H1 (cell line): ENCODE measurements at regions not wholly inside any gene's neighbourhood (a gene's known extent, or its start where the extent isn't known, plus 50 kb on each side); places are given as distances from the start of the nearest gene placed in this dataset.

Experiments
- CTCF ChIA-PET: fragments of 300-600 bp; sonication (Branson Sonifier 250); formaldehyde crosslinking; loops from one replicate; lab custom pipeline; 2021; ENCODE audit not compliant: partially characterized antibody; lab: Charles Lee
- POLR2A ChIA-PET: fragments of 300-600 bp; sonication (Branson Sonifier 250); formaldehyde crosslinking; loops from one replicate; lab custom pipeline; 2021; ENCODE audit warnings: inconsistent platforms; ENCODE audit not compliant: partially characterized antibody; lab: Charles Lee
- DNase-seq, 2 experiments: peaks; one replicate each; pipeline versions ENCODE4 v3.0.0 to v3.0.0-alpha.2; 2010 to 2022; ENCODE audit warnings: low spot score in 2 of 2, low read depth in 1 of 2, mixed read lengths in 1 of 2
- FAIRE-seq: peaks from 2 replicates; lab custom pipeline; 2011; peaks lifted over from hg19 to GRCh38; lab: Jason Lieb, UNC
- H2AFZ ChIP-seq: 2 replicates; pipeline ENCODE4 v1.8.1; 2012; ENCODE audit warnings: low read length, inconsistent platforms
- H2AK5ac ChIP-seq: 2 replicates; pipeline ENCODE4 v1.6.1; 2013; ENCODE audit warnings: low read depth, low read length
- H2BK120ac ChIP-seq: replicated peaks from 2 replicates; pipeline ENCODE3; 2013; ENCODE audit warnings: low read depth, low read length, inconsistent platforms
- H2BK12ac ChIP-seq: 2 replicates; pipeline ENCODE4 v1.6.1; 2013; ENCODE audit warnings: low read depth, low read length
- H2BK15ac ChIP-seq: 2 replicates; pipeline ENCODE4 v1.6.1; 2013; ENCODE audit warnings: low read length
- H2BK20ac ChIP-seq: 2 replicates; pipeline ENCODE4 v1.6.1; 2013; ENCODE audit warnings: low read length
- H2BK5ac ChIP-seq: 2 replicates; pipeline ENCODE4 v1.6.1; 2013; ENCODE audit warnings: low read depth, low read length
- H3K14ac ChIP-seq: 2 replicates; pipeline ENCODE4 v1.6.1; 2013; ENCODE audit warnings: inconsistent platforms; ENCODE audit not compliant: insufficient read length
- H3K18ac ChIP-seq: 2 replicates; pipeline ENCODE4 v1.6.1; 2013; ENCODE audit warnings: low read length; ENCODE audit errors: extremely low read depth
- H3K23ac ChIP-seq: 2 replicates; pipeline ENCODE4 v1.6.1; 2013; ENCODE audit warnings: inconsistent platforms; ENCODE audit not compliant: insufficient read length
- H3K23me2 ChIP-seq: 2 replicates; pipeline ENCODE4 v1.6.1; 2013; ENCODE audit warnings: low read depth, low read length
- H3K27ac ChIP-seq: 2 replicates; pipeline ENCODE4 v1.6.1; 2011; ENCODE audit warnings: low read depth, low read length, inconsistent platforms
- H3K27me3 ChIP-seq, 4 experiments: replicated peaks in 1 of 4; 1 replicate in 1 of 4; 2 replicates in 3 of 4; pipeline versions ENCODE4 v1.6.1 to v1.8.1; 2011 to 2013; ENCODE audit warnings: low read length in 3 of 4, mild to moderate bottlenecking in 3 of 4, inconsistent platforms in 2 of 4, mixed read lengths in 2 of 4, moderate library complexity in 1 of 4; ENCODE audit not compliant: control insufficient read depth in 3 of 4, insufficient read depth in 3 of 4; ENCODE audit errors: extremely low read depth in 1 of 4
- H3K36me3 ChIP-seq, 4 experiments: 2 replicates each; pipeline versions ENCODE4 v1.6.1 to v1.8.1; 2011 to 2013; ENCODE audit warnings: mild to moderate bottlenecking in 4 of 4, low read length in 3 of 4, moderate library complexity in 2 of 4, control low read depth in 1 of 4, inconsistent platforms in 1 of 4; ENCODE audit not compliant: insufficient read depth in 4 of 4, control insufficient read depth in 2 of 4
- H3K4ac ChIP-seq: replicated peaks from 2 replicates; pipeline ENCODE3; 2013; ENCODE audit warnings: low read length, low read depth, mixed read lengths, inconsistent platforms; ENCODE audit not compliant: insufficient read length
- H3K4me1 ChIP-seq, 4 experiments: replicated peaks in 1 of 4; 1 replicate in 1 of 4; 2 replicates in 3 of 4; pipeline versions ENCODE4 v1.6.1 to v1.8.1; 2011 to 2013; ENCODE audit warnings: low read length in 3 of 4, inconsistent platforms in 2 of 4, mixed read lengths in 1 of 4; ENCODE audit not compliant: insufficient read depth in 4 of 4, control insufficient read depth in 3 of 4
- H3K4me2 ChIP-seq, 2 experiments: 2 replicates each; pipeline versions ENCODE4 v1.6.1 to v1.8.1; 2011 to 2013; ENCODE audit warnings: low read depth in 2 of 2, low read length in 2 of 2, control low read depth in 1 of 2, inconsistent platforms in 1 of 2, mild to moderate bottlenecking in 1 of 2; ENCODE audit not compliant: insufficient read depth in 1 of 2
- H3K4me3 ChIP-seq, 4 experiments: fragments of 200-600, 300-600 bp in 1 of 4; sonication (generic), shearing (Covaris generic), sonication (Bioruptor Twin) in 1 of 4; 2 replicates each; pipeline versions ENCODE4 v1.5.1 to v1.8.1; 2011 to 2016; ENCODE audit warnings: low read length in 4 of 4, low read depth in 3 of 4, control low read depth in 2 of 4, inconsistent platforms in 2 of 4, mild to moderate bottlenecking in 2 of 4, mixed read lengths in 1 of 4, moderate library complexity in 1 of 4; ENCODE audit not compliant: insufficient read depth in 2 of 4; ENCODE audit errors: extremely low read depth in 1 of 4
- H3K56ac ChIP-seq: replicated peaks from 2 replicates; pipeline ENCODE3; 2013; ENCODE audit warnings: low read depth, mild to moderate bottlenecking, mixed read lengths, low read length, inconsistent platforms; ENCODE audit not compliant: insufficient read length
- H3K79me1 ChIP-seq: 2 replicates; pipeline ENCODE4 v1.6.1; 2013; ENCODE audit warnings: low read depth, low read length, control low read depth
- H3K79me2 ChIP-seq, 2 experiments: 2 replicates each; pipeline versions ENCODE4 v1.6.1 to v1.8.1; 2012 to 2013; ENCODE audit warnings: low read length in 2 of 2, mild to moderate bottlenecking in 2 of 2, inconsistent platforms in 1 of 2; ENCODE audit not compliant: insufficient read depth in 2 of 2, control insufficient read depth in 1 of 2
- H3K9ac ChIP-seq, 4 experiments: replicated peaks in 1 of 4; 1 replicate in 1 of 4; 2 replicates in 3 of 4; pipeline versions ENCODE4 v1.6.1 to v1.8.1; 2011 to 2013; ENCODE audit warnings: low read depth in 3 of 4, low read length in 3 of 4, control low read depth in 2 of 4, mild to moderate bottlenecking in 2 of 4, moderate library complexity in 2 of 4, inconsistent platforms in 1 of 4; ENCODE audit errors: extremely low read depth in 1 of 4
- H3K9me3 ChIP-seq, 2 experiments: 2 replicates each; pipeline versions ENCODE4 v1.6.1 to v1.8.1; 2012 to 2013; ENCODE audit warnings: mild to moderate bottlenecking in 2 of 2, moderate library complexity in 2 of 2, control low read depth in 1 of 2, inconsistent platforms in 1 of 2, low read depth in 1 of 2, low read length in 1 of 2, mixed read lengths in 1 of 2; ENCODE audit not compliant: insufficient read depth in 2 of 2
- H4K20me1 ChIP-seq, 2 experiments: replicated peaks in 1 of 2; 2 replicates each; pipeline versions ENCODE3 to v1.8.1; 2011 to 2013; ENCODE audit warnings: inconsistent platforms in 2 of 2, low read length in 2 of 2, mild to moderate bottlenecking in 1 of 2; ENCODE audit not compliant: insufficient read depth in 2 of 2, control insufficient read depth in 1 of 2
- H4K5ac ChIP-seq: 2 replicates; pipeline ENCODE4 v1.6.1; 2013; ENCODE audit warnings: low read length, low read depth, mixed read lengths, inconsistent platforms; ENCODE audit not compliant: insufficient read length
- H4K8ac ChIP-seq: 2 replicates; pipeline ENCODE4 v1.8.0; 2013; ENCODE audit warnings: mild to moderate bottlenecking, moderate library complexity, low read length, inconsistent platforms; ENCODE audit not compliant: insufficient read depth; ENCODE audit errors: extremely low read depth
- H4K91ac ChIP-seq: replicated peaks from 2 replicates; pipeline ENCODE3; 2013; ENCODE audit warnings: low read length, mixed read lengths, inconsistent platforms; ENCODE audit not compliant: insufficient read length
- ATF3 ChIP-seq: IDR thresholded peaks from 2 replicates; pipeline ENCODE4 v1.6.1; 2011; ENCODE audit warnings: low read depth, mild to moderate bottlenecking, low read length; ENCODE audit not compliant: insufficient read depth
- BACH1 ChIP-seq: IDR thresholded peaks from 2 replicates; pipeline ENCODE4 v1.6.1; 2012; ENCODE audit warnings: low read length, improper control_type of control experiment
- CEBPB ChIP-seq: IDR thresholded peaks from 2 replicates; pipeline ENCODE4 v1.6.1; 2012; ENCODE audit warnings: low read depth, low read length
- GTF2F1 ChIP-seq: IDR thresholded peaks from 2 replicates; pipeline ENCODE4 v1.6.1; 2012; ENCODE audit warnings: low read depth, low read length, improper control_type of control experiment, borderline replicate concordance
- NANOG ChIP-seq: IDR thresholded peaks from 2 replicates; pipeline ENCODE4 v1.6.1; 2011; ENCODE audit warnings: low read length, low read depth, mild to moderate bottlenecking, inconsistent platforms; ENCODE audit not compliant: insufficient read depth, poor library complexity, severe bottlenecking
- POLR2A ChIP-seq, 2 experiments: IDR thresholded peaks; 1 replicate in 1 of 2; 2 replicates in 1 of 2; pipeline ENCODE4 v1.6.1; 2011; ENCODE audit warnings: low read depth in 2 of 2, low read length in 2 of 2, mild to moderate bottlenecking in 2 of 2; ENCODE audit errors: control extremely low read depth in 1 of 2
- SIRT6 ChIP-seq: IDR thresholded peaks from one replicate; pipeline ENCODE4 v1.7.1; 2012; ENCODE audit warnings: low read length, inconsistent platforms
- USF2 ChIP-seq: IDR thresholded peaks from 2 replicates; pipeline ENCODE4 v1.6.1; 2011; ENCODE audit warnings: low read length, improper control_type of control experiment
- WGBS, 2 experiments: shearing (Covaris generic) in 1 of 2; methylation state at CpG; one replicate each; pipeline versions ENCODE4 v1.1.6 to v1.1.7; 2013 to 2015; ENCODE audit warnings: low lambda C conversion rate in 2 of 2, mixed read lengths in 2 of 2, inconsistent platforms in 1 of 2, low coverage in 1 of 2, missing lambda C conversion rate in 1 of 2; ENCODE audit not compliant: insufficient replicate concordance in 2 of 2, insufficient coverage in 1 of 2, insufficient read length in 1 of 2; ENCODE audit errors: extremely low coverage in 1 of 2, missing lambda C conversion rate in 1 of 2; 5-methylcytosine and 5-hydroxymethylcytosine counted together

- H3K4me3 ChIP-seq: no peak overlapping the region
- no peak overlapping the region for H2BK5ac ChIP-seq
- no peaks in the 10 kb centered on the region for H3K36me3 ChIP-seq
- H3K27me3 ChIP-seq: no peaks in the 10 kb centered on the region
- no peak for FAIRE-seq
- H3K9ac ChIP-seq: no peak overlapping the region
- no peak for DNase-seq
- no peak overlapping the region for H2AK5ac ChIP-seq
- no peaks in the 10 kb centered on the region for H4K20me1 ChIP-seq
- H3K23me2 ChIP-seq: no peaks in the 10 kb centered on the region
- H3K27ac ChIP-seq: no peak overlapping the region
- ChIA-PET CTCF (interaction anchor here (1.1 kb wide), 1 partner anchor 16 kb away, joined by 3 read pairs; no protein-coding TSS in a partner anchor), POLR2A (no interaction called here)
- H3K18ac ChIP-seq: no peak overlapping the region
- H2BK20ac ChIP-seq: no peak overlapping the region
- H4K91ac ChIP-seq: no peak overlapping the region
- no peak overlapping the region for H4K5ac ChIP-seq
- H2BK12ac ChIP-seq: no peak overlapping the region
- no peak overlapping the region for H3K23ac ChIP-seq
- no peaks in the 10 kb centered on the region for H3K4me1 ChIP-seq
- no peak overlapping the region for H2BK15ac ChIP-seq
- WGBS, 2 experiments: 97% methylated on average over 4 of the region's 4 CpGs; no CpG with 5 or more reads in 1 of the 2 experiments
- H3K14ac ChIP-seq: no peak overlapping the region
- H3K79me2 ChIP-seq: no peaks in the 10 kb centered on the region
- H3K79me1 ChIP-seq: no peaks in the 10 kb centered on the region
- H2BK120ac ChIP-seq: no peak overlapping the region
- H3K4me2 ChIP-seq: no peak overlapping the region
- peak overlapping the region; percentile 51; the same call in 1 of the 2 replicates for H2AFZ ChIP-seq
- H4K8ac ChIP-seq: no peak overlapping the region
- no peaks in the 10 kb centered on the region for H3K9me3 ChIP-seq
- H3K4ac ChIP-seq: peak overlapping the region; percentile 53
- H3K56ac ChIP-seq: no peak overlapping the region
- no peak for TF ChIP-seq ATF3
- TF ChIP-seq USF2: no peak
- no peak for TF ChIP-seq BACH1
- no peak for TF ChIP-seq CEBPB
- no peak for TF ChIP-seq SIRT6
- no peak for TF ChIP-seq NANOG
- no peak for TF ChIP-seq GTF2F1
- TF ChIP-seq POLR2A (IDR thresholded peaks at IDR 0.05; ENCODE audit: control extremely low read depth in 1 of 2, low read depth in 2 of 2, low read length in 2 of 2): no peak
Observed at GRCh38 chr13:108425056-108425455, 155.5 kb downstream of the TNFSF13B start.
